ENCODE measurements at regions not wholly inside any gene's neighbourhood (a gene's known extent, or its start where the extent isn't known, plus 50 kb on each side); places are given as distances from the start of the nearest gene placed in this dataset.

DNA sequence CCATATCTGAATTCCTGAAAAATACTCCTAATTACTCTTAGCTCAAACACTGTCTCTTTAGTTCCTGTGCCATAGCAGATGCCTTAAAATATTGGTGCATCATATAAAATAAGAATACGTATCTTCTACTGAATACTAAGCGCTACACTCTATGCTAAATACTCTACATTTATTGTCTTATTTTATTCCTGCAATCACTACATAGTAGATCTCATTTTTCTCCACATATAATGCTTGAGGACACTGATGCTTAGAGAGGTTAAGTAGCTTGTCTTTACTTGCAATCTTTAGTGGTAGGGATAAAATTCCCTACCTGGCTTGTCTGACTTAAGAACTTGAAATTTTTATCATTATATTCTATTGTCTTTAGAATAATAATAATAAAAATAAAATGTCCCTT is 137.3 kb upstream of the SETBP1 start:
- no peak for DNase-seq
- intact Hi-C loops (cut with DNase I; ENCODE audit: low total_unique reads), result no loop called here

DNA sequence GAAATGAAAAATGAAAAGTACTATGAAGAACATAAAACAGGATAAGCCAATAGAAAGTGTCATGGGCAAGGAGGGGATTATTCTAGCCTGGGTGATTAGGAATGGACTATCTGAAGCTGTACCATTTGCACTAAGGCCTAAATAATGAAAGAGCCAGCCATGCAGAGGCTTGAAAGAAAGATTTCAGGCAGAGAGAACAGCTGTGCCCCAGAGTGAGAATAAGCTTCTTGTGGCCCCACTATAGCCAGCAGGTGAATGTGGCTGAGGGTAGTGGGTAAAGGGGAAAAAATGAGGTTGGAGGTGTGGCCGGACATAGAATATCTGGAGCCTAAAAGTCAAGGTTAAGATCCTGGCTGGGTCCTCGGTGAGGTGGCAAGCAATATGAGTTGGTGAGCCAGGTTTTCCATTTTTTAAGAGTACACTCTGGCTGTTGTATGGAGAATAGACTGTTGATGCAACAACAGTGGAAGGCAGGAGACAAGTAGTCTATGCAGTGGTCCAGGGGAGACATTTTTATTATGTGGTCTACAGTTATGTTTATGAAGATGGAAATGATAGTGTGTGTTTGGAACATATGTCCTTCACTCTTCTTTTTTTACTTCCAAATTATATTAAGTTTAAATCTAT is 135.2 kb upstream of the SETBP1 start:
- no peak for ATAC-seq
- intact Hi-C loops (cut with DNase I; ENCODE audit: low total_unique reads), result no loop called here

More for the DNA sequence above, 137.3 kb upstream of the SETBP1 start:
- ATAC-seq, result no peak
- Histone ChIP-seq H3K4me3 (no peak overlapping the region), H3K36me3 (no peaks in the 10 kb centered on the region), H3K27ac (no peak overlapping the region), H3K9me3 (no peaks in the 10 kb centered on the region), H3K27me3 (no peaks in the 10 kb centered on the region), H3K4me1 (no peaks in the 10 kb centered on the region)
- TF ChIP-seq, protein P1, sequence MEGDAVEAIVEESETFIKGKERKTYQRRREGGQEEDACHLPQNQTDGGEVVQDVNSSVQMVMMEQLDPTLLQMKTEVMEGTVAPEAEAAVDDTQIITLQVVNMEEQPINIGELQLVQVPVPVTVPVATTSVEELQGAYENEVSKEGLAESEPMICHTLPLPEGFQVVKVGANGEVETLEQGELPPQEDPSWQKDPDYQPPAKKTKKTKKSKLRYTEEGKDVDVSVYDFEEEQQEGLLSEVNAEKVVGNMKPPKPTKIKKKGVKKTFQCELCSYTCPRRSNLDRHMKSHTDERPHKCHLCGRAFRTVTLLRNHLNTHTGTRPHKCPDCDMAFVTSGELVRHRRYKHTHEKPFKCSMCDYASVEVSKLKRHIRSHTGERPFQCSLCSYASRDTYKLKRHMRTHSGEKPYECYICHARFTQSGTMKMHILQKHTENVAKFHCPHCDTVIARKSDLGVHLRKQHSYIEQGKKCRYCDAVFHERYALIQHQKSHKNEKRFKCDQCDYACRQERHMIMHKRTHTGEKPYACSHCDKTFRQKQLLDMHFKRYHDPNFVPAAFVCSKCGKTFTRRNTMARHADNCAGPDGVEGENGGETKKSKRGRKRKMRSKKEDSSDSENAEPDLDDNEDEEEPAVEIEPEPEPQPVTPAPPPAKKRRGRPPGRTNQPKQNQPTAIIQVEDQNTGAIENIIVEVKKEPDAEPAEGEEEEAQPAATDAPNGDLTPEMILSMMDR (IDR thresholded peaks at IDR 0.05 in 4 of 5, conservative IDR thresholded peaks at IDR 0.05 in 1 of 5), result no peak
- TF ChIP-seq POLR2A (IDR thresholded peaks at IDR 0.05), result no peak
- in situ Hi-C loops (cut with MboI; ENCODE audit: low sequenced_read_pairs in 4 of 4), result no loop called here

DNA sequence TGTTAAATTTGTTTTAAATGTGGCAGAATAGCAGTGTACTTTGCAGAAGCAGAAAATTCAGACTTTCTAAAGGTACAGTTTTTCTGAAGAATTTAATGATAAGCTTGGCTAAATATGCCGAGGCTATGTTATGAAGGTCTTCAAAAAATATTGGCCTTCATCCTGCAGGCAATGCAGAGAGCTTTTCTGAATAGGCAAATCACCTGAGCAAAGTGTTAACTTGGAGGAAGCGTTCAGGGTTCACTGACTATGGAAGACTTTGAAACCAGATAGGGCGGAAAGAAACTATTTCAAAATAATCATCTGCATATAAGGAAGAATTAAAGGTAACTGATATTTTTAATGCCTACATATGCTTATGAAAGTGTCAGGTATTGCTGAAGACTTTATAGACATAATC is 133.7 kb upstream of the SETBP1 start:
- in situ Hi-C loops (cut with MboI; ENCODE audit: low sequenced_read_pairs in 4 of 4) (no loop called here), intact Hi-C loops (cut with DNase I; ENCODE audit: low total_unique reads) (no loop called here)
- TF ChIP-seq, protein P1 (IDR thresholded peaks at IDR 0.05 in 4 of 5, conservative IDR thresholded peaks at IDR 0.05 in 1 of 5), result no peak
- TF ChIP-seq POLR2A (IDR thresholded peaks at IDR 0.05), result no peak
- no peaks in the 10 kb centered on the region for H3K36me3 ChIP-seq
- no peaks in the 10 kb centered on the region for H3K4me1 ChIP-seq
- DNase-seq, result no peak
- ATAC-seq, result no peak
- H3K4me3 ChIP-seq, result no peak overlapping the region
- no peaks in the 10 kb centered on the region for H3K9me3 ChIP-seq
- H3K27me3 ChIP-seq, result no peaks in the 10 kb centered on the region
- H3K27ac ChIP-seq, result no peak overlapping the region

More for the DNA sequence above, 135.2 kb upstream of the SETBP1 start:
- no peak overlapping the region for H3K4me3 ChIP-seq
- no peaks in the 10 kb centered on the region for H3K36me3 ChIP-seq
- no peak for DNase-seq
- no peaks in the 10 kb centered on the region for H3K4me1 ChIP-seq
- TF ChIP-seq, protein P1 (IDR thresholded peaks at IDR 0.05 in 4 of 5, conservative IDR thresholded peaks at IDR 0.05 in 1 of 5), result no peak
- TF ChIP-seq POLR2A (IDR thresholded peaks at IDR 0.05), result no peak
- no peak overlapping the region for H3K27ac ChIP-seq
- no peaks in the 10 kb centered on the region for H3K9me3 ChIP-seq
- in situ Hi-C loops (cut with MboI; ENCODE audit: low sequenced_read_pairs in 4 of 4), result no loop called here
- no peaks in the 10 kb centered on the region for H3K27me3 ChIP-seq

DNA sequence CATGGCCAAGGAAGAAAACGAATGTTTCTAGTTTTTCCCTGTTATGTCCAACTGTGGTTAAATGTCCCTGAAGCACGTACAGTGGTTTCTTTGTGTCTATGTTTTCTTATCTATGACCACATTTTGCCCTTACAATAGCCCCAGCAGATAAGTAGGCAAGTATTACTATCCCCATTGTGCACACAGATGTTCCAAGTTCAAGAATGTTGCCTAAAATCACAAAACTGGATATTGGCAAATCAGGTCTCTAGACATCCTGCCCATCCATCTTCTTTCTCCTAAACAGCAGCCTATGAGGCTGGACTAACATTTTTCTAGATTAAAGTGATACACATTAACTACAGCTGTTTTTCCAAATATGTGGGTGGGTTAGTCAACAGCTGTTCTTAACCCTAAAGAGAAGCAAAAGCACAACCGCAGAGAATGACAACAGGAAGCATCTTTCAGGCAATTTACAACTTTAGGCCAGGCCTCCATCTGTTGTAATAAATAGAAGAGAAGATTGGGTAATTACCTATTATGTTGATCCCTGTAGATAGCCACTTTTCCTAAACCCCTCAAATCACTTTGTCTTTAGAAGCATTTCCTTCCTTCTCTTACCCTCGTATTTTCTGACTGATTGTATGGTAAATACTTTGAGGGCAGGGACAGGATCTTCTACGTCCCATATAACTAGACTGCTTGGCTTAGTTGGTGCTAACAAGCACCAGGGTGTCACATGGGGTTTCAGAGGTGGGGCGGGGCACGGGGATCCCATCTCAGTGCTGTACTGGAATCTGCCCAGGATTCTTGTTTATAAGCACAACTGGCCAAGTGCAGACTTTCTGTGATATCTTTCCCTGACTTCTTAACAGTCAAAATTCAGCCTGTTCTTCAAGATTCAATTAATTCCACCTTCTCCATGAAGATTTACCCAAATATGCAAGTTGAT is 132.1 kb upstream of the SETBP1 start:
- TF ChIP-seq, protein P1 (IDR thresholded peaks at IDR 0.05 in 4 of 5, conservative IDR thresholded peaks at IDR 0.05 in 1 of 5), result no peak
- no peak for TF ChIP-seq POLR2A (IDR thresholded peaks at IDR 0.05)
- ATAC-seq (peak in 1 of 2 donors; percentile 21), DNase-seq (no peak)
- no peak overlapping the region for H3K4me3 ChIP-seq
- H3K27ac ChIP-seq, result no peak overlapping the region
- no peaks in the 10 kb centered on the region for H3K27me3 ChIP-seq
- H3K9me3 ChIP-seq, result no peaks in the 10 kb centered on the region
- in situ Hi-C loops (cut with MboI; ENCODE audit: low sequenced_read_pairs in 4 of 4) (no loop called here), intact Hi-C loops (cut with DNase I; ENCODE audit: low total_unique reads) (no loop called here)
- no peaks in the 10 kb centered on the region for H3K36me3 ChIP-seq
- no peaks in the 10 kb centered on the region for H3K4me1 ChIP-seq
